OCI-LY7 (cell line): ENCODE measurements at regions not wholly inside any gene's neighbourhood (a gene's known extent, or its start where the extent isn't known, plus 50 kb on each side); places are given as distances from the start of the nearest gene placed in this dataset.

Experiments used
- CTCF ChIP-seq: fragments of 200-600 bp; sonication (generic); conservative IDR thresholded peaks from 2 replicates; pipeline ENCODE4 v1.5.1; 2014; ENCODE audit warnings: mild to moderate bottlenecking, antibody characterized with exemption, low read length, moderate library complexity, mixed read lengths
- EZH2phosphoT487 ChIP-seq: fragments of 200-600 bp; sonication (generic); IDR thresholded peaks from 2 replicates; pipeline ENCODE4 v1.6.1; 2018; ENCODE audit warnings: low read depth, borderline replicate concordance, mild to moderate bottlenecking, mixed run types, antibody characterized with exemption, low read length, moderate library complexity, mixed read lengths

DNA sequence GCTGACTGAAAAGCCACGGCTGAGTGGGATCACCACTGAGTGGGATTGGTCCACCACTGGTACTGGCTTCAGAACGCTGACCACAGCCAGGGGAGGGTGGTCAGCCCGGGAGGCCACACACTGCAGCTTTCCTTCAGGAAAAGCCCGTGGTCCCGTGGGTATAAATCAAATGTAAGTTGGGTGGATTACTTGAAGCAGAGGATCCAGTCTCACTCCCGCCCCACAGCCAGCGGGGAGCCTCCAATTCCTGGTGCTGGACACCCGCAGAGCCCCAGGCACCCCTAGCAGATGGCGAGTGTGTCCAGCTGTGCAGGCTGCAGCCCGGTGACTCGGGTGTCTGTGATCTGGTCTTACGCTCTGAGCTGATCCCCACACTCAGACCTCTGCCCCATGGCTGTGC lies 231.1 kb upstream of the ZNF32 start:
- no peak for TF ChIP-seq EZH2phosphoT487
- no peak for TF ChIP-seq CTCF
